HG02763 (cell line): ENCODE measurements at regions not wholly inside any gene's neighbourhood (a gene's known extent, or its start where the extent isn't known, plus 50 kb on each side); places are given as distances from the start of the nearest gene placed in this dataset.

ENCODE experiments used
- ATAC-seq: cut with Tn5 transposase; IDR thresholded peaks from one replicate; pipeline ENCODE4 v1.9.1; 2021; ENCODE audit warnings: mild to moderate bottlenecking, moderate library complexity; ENCODE audit not compliant: unreplicated experiment

GRCh38 chr2:188848887-188849435, 125.2 kb upstream of the COL3A1 start:
- ATAC-seq = no peak

GRCh38 chr2:188850786-188851185, 123.4 kb upstream of the COL3A1 start:
- ATAC-seq = no peak

DNA sequence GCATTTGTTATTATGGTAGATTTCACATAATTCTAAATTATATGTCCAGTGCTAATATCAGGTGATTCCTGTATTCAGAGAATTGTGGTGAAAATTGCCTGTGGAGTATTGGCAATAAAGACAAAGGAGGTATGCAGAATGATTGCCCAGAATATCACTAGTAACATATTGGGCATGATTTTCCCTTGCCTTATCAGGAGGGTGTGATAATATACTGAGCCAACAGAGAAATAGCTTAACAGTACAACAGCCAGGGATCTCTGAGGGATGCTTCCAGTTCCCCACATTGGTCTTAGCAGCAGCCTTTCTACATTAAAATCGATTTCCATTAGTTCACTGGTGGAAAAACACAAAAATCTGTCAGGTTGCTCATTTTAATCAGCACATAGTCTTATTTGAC, 122.9 kb upstream of the COL3A1 start:
- ATAC-seq = no peak

- ATAC-seq = no peak
Observed at GRCh38 chr2:188851826-188852225, 122.3 kb upstream of the COL3A1 start.

DNA sequence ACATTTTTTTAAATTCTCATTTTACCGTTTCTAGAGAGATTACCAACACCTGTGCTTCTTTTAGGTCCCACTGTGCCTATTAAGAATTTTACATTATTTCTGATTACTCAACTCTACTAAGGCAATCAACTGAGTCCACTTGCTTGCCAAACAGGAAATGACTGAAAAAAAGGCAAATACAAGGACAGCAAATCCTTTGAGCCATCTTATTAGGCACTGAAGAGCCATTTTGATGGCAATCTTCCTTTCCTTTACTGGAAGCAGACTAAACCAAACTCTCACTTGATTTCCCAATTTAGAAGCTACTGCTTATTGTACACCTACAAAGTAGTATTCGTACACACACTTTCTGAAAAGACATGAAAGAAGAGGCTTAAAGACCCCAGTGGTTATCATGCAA, 121.4 kb upstream of the COL3A1 start:
- no peak for ATAC-seq

DNA sequence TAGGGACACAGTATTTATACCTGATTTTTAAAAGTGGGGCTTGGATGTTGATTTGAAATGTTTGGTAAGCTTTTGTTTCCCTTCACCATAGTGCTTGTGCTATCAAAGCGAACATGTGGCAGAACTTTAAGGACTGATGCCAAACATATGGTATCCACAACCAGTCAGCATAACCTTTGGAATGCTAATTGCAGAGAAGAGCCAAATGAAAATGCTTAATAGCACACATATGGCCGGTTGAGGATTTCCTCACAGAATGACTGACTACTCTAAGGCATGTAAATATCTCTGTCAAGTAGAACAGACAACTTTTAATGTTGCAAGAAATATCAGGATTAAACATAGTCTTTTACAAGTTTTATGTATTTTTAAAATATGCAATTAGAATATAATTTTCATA, 120.9 kb upstream of the COL3A1 start:
- ATAC-seq = no peak

- no peak for ATAC-seq
Observed at GRCh38 chr2:188865681-188866080, 108.5 kb upstream of the COL3A1 start.

GRCh38 chr2:188869550-188869949, 104.6 kb upstream of the COL3A1 start:
- ATAC-seq = no peak

- no peak for ATAC-seq
Observed at GRCh38 chr2:188870289-188870688, 103.9 kb upstream of the COL3A1 start.

DNA sequence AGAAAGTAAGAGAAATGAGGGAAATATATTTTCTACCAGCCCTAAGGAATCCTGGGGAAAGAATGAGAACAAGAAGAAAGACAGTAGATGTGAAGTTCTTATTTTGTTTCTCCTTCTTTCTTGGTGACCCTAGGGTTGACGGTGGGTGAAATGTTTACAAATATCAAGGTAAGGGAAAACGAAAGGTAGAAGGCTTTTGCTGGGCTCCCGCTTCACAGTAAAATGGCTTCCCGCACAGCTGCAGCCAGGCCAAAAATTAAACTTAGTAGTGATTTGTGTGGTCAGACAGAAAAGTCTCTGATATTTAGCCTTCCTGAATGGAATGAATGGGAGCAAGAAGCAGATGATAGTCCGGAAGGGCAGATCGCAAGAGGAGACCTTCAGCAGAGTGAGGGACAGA, 99.1 kb upstream of the COL3A1 start:
- no peak for ATAC-seq

- no peak for ATAC-seq
Observed at GRCh38 chr2:188878716-188879115, 95.5 kb upstream of the COL3A1 start.

- no peak for ATAC-seq
Observed at GRCh38 chr2:188880740-188881139, 93.4 kb upstream of the COL3A1 start.

DNA sequence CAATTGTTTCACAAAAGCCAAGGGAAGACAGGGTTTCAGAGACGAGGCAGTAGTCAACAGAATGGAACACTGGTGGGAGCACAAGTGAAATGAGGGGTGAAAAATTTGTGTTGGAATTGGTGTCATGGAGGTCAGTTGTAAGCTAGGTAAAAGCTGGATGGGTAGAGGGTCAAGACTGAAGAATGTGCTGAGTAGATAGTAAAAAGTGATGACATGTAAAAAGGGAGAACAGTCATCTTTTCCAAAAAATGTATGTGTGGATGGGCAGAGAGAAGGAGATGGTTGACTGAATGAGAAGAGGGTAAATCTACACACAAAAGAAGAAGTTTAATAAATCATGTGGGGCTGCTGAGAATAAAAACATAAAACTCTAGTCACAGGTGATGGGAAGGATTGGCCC, 92.7 kb upstream of the COL3A1 start:
- ATAC-seq = no peak

GRCh38 chr2:188884046-188884445, 90.1 kb upstream of the COL3A1 start:
- no peak for ATAC-seq

DNA sequence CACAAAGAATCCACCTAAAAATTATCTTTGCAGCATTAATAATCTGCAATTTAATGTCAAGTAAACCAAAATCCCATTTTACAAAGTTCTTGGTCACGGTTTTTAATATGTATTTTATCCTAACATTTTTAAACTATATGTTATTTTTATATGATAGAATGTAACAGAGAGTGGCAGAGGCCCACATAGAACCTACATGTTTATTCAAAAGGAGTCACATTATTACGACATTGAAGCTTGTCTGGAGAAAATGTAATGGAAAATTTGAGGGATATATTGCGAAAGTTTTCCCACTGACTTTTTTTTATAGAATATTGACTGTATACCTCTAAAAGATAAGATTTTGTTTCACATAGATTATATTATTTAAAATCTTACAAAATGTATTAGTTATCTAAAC, 89.7 kb upstream of the COL3A1 start:
- no peak for ATAC-seq

DNA sequence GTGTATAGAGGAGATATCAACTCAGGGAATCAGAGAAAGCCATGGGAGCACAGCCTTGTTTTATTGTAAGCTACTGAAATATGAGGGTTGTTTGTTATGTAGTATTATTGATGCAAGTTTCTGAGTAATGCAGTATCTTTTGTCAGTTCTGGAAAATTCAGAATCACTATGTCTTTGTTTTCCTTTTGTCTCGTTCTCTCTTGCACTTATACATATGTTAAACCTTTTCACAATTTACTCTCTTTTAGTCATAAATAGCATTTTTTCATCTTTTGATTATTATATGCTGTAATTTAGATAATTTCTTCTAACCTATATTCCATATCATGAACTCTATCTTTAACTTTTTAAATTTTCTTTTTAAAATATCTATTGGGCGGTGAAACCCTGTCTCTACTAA, 85.0 kb upstream of the COL3A1 start:
- no peak for ATAC-seq

DNA sequence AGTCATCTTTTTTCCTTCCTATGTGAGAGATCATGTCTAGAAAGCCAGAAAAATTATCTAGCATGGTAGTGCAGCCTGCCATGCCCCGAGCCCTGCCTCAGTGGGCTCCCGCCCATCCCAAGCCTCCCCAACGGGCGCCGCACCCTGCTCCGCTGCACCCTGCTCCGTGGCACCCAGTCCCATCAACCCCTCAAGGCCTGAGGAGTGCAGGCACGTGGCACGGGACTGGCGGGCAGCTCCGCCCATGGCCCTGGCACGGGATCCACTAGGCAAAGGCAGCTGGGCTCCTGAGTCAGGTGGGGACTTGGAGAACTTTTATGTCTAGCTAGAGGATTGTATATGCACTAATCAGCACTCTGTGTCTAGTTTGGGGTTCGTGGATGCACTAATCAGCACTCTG, 83.4 kb upstream of the COL3A1 start:
- no peak for ATAC-seq

- ATAC-seq = no peak
Observed at GRCh38 chr2:188892636-188893035, 81.5 kb upstream of the COL3A1 start.

DNA sequence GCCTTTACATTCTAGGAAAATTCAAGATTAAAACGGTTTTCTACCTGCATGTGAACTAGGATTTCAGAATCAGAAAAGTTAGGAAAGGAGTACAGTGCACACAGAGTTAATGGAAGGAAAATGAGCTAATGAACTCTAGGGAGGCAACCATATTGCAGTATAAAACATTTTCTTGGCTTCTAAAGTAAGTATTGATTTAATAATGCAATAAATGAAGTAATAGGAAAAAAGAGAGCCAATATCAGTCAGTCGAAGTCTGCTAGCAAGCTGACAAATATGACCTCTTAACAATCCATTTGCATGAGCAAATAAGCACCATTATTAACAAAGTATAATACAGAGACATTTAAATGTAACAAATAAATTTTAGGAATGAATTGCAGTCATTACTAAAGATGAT, 80.2 kb upstream of the COL3A1 start:
- no peak for ATAC-seq

- ATAC-seq = no peak
Observed at GRCh38 chr2:188894979-188895378, 79.2 kb upstream of the COL3A1 start.

DNA sequence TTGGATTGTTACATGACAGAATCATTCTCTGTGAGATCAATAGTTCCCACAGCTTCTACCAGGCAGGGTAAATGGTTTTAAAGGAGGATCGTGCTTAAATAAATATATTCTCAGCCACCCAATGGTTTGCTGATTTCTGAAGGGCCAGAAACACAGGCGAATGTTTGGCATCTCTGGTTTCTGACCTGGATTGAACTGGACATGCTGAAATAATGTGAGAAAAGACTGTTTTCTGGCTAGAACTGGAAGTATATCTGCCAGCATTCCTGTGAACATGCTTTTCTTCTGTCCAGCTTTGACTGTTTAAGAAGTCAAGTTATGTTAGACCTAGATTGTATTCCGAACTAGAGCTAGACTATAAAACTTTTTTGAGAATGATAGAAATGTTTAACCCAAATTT, 77.1 kb upstream of the COL3A1 start:
- ATAC-seq = no peak

- ATAC-seq = no peak
Observed at GRCh38 chr2:188898261-188898660, 75.9 kb upstream of the COL3A1 start.

DNA sequence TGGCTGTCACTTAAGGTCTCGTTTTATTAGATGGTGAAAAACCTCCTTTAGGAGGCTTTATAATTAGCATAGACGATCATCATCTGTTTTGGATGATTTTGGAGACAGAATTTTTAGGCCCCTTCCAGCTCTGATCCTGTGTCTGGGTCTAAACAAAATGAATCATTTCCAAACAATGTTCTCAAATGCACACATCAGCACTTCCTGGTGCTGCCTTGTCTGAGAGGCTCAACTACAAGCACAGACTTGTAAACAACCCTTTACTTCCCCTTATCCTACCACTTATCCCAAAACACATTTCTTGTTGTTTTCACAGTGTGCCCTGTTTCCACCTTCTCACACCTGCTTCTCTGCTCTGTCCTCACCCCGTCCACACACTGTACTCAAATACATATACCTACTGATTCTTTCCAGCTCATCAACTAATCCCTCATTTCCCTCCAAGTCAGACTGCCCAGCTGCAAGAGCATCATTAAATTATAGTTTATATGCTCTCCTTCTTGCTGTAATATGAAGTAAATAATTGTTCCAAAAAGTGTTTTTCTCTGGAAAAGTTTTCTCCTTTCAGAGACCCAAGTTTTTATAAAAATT, 71.2 kb upstream of the COL3A1 start:
- no peak for ATAC-seq
